ENCODE measurements at regions not wholly inside any gene's neighbourhood (a gene's known extent, or its start where the extent isn't known, plus 50 kb on each side); places are given as distances from the start of the nearest gene placed in this dataset.

GRCh38 chr13:23059173-23059572 is 121.6 kb upstream of the SGCG start:
- no peaks in the 10 kb centered on the region for H3K9me3 ChIP-seq (ENCODE audit: control insufficient read depth, insufficient read depth, low read depth, low read length)
- H3K79me2 ChIP-seq (ENCODE audit: control insufficient read depth, insufficient read depth, low read length) = no peaks in the 10 kb centered on the region
- H3K4me3 ChIP-seq (replicated peaks in 1 of 4; ENCODE audit: control extremely low read depth in 1 of 4, insufficient read depth in 1 of 4, low read depth in 3 of 4, low read length in 4 of 4) = no peak overlapping the region
- no peaks in the 10 kb centered on the region for H3K27me3 ChIP-seq (ENCODE audit: control insufficient read depth, insufficient read depth, low read length)
- H3K27ac ChIP-seq (ENCODE audit: insufficient read depth, low read length) = no peak overlapping the region
- no peak overlapping the region for H3K9ac ChIP-seq (ENCODE audit: insufficient read depth, low read length)
- H4K20me1 ChIP-seq (ENCODE audit: control insufficient read depth, extremely low read depth, insufficient read depth, low read length) = no peaks in the 10 kb centered on the region
- no peak overlapping the region for H2AFZ ChIP-seq (ENCODE audit: low read length)
- no peaks in the 10 kb centered on the region for H3K36me3 ChIP-seq (ENCODE audit: control insufficient read depth, insufficient read depth, low read length)
- DNase-seq (ENCODE audit: low read depth in 2 of 2) = no peak
- no peak for TF ChIP-seq EZH2 (IDR thresholded peaks at IDR 0.05; ENCODE audit: low read length, missing control alignments)
- no peak for TF ChIP-seq CTCF (conservative IDR thresholded peaks at IDR 0.05 in 1 of 2, IDR thresholded peaks at IDR 0.05 in 1 of 2; ENCODE audit: low read depth in 1 of 2, low read length in 2 of 2)
- no peaks in the 10 kb centered on the region for H3K4me1 ChIP-seq (ENCODE audit: control insufficient read depth, extremely low read depth, insufficient read depth, low read length)
- H3K4me2 ChIP-seq (ENCODE audit: extremely low read depth, insufficient read depth, low read length) = no peak overlapping the region

GRCh38 chr13:23060959-23061358 is 119.8 kb upstream of the SGCG start:
- no peak for TF ChIP-seq EZH2 (IDR thresholded peaks at IDR 0.05; ENCODE audit: low read length, missing control alignments)
- TF ChIP-seq CTCF (conservative IDR thresholded peaks at IDR 0.05 in 1 of 2, IDR thresholded peaks at IDR 0.05 in 1 of 2; ENCODE audit: low read depth in 1 of 2, low read length in 2 of 2) = no peak
- Histone ChIP-seq H2AFZ (ENCODE audit: low read length) (no peak overlapping the region), H3K9me3 (ENCODE audit: control insufficient read depth, insufficient read depth, low read depth, low read length) (no peaks in the 10 kb centered on the region), H3K27me3 (ENCODE audit: control insufficient read depth, insufficient read depth, low read length) (no peaks in the 10 kb centered on the region), H3K4me2 (ENCODE audit: extremely low read depth, insufficient read depth, low read length) (no peak overlapping the region), H3K36me3 (ENCODE audit: control insufficient read depth, insufficient read depth, low read length) (no peaks in the 10 kb centered on the region), H3K27ac (ENCODE audit: insufficient read depth, low read length) (no peak overlapping the region), H3K4me3 (replicated peaks in 1 of 4; ENCODE audit: control extremely low read depth in 1 of 4, insufficient read depth in 1 of 4, low read depth in 3 of 4, low read length in 4 of 4) (no peak overlapping the region), H3K9ac (ENCODE audit: insufficient read depth, low read length) (no peak overlapping the region), H3K79me2 (ENCODE audit: control insufficient read depth, insufficient read depth, low read length) (no peaks in the 10 kb centered on the region), H3K4me1 (ENCODE audit: control insufficient read depth, extremely low read depth, insufficient read depth, low read length) (no peaks in the 10 kb centered on the region), H4K20me1 (ENCODE audit: control insufficient read depth, extremely low read depth, insufficient read depth, low read length) (no peaks in the 10 kb centered on the region)
- DNase-seq (ENCODE audit: low read depth in 2 of 2) = no peak

GRCh38 chr13:23067129-23067528 is 113.7 kb upstream of the SGCG start:
- Histone ChIP-seq H3K4me3 (replicated peaks in 1 of 4; ENCODE audit: control extremely low read depth in 1 of 4, insufficient read depth in 1 of 4, low read depth in 3 of 4, low read length in 4 of 4) (no peak overlapping the region), H3K9me3 (ENCODE audit: control insufficient read depth, insufficient read depth, low read depth, low read length) (no peaks in the 10 kb centered on the region), H2AFZ (ENCODE audit: low read length) (no peak overlapping the region), H3K79me2 (ENCODE audit: control insufficient read depth, insufficient read depth, low read length) (no peaks in the 10 kb centered on the region), H3K4me2 (ENCODE audit: extremely low read depth, insufficient read depth, low read length) (no peak overlapping the region), H3K27me3 (ENCODE audit: control insufficient read depth, insufficient read depth, low read length) (no peaks in the 10 kb centered on the region), H3K4me1 (ENCODE audit: control insufficient read depth, extremely low read depth, insufficient read depth, low read length) (no peaks in the 10 kb centered on the region), H3K27ac (ENCODE audit: insufficient read depth, low read length) (no peak overlapping the region), H3K36me3 (ENCODE audit: control insufficient read depth, insufficient read depth, low read length) (no peaks in the 10 kb centered on the region), H4K20me1 (ENCODE audit: control insufficient read depth, extremely low read depth, insufficient read depth, low read length) (no peaks in the 10 kb centered on the region), H3K9ac (ENCODE audit: insufficient read depth, low read length) (no peak overlapping the region)
- DNase-seq (ENCODE audit: low read depth in 2 of 2) = no peak
- TF ChIP-seq CTCF (conservative IDR thresholded peaks at IDR 0.05 in 1 of 2, IDR thresholded peaks at IDR 0.05 in 1 of 2; ENCODE audit: low read depth in 1 of 2, low read length in 2 of 2) = no peak
- no peak for TF ChIP-seq EZH2 (IDR thresholded peaks at IDR 0.05; ENCODE audit: low read length, missing control alignments)
